ENCODE measurements at regions not wholly inside any gene's neighbourhood (a gene's known extent, or its start where the extent isn't known, plus 50 kb on each side); places are given as distances from the start of the nearest gene placed in this dataset.

- DNase-seq (ENCODE audit: low read depth, low spot score) (no peak), FAIRE-seq (no peak)
- H3K4me2 ChIP-seq (ENCODE audit: insufficient read depth, low read length) = no peak overlapping the region
- no peak overlapping the region for H3K4me3 ChIP-seq (replicated peaks in 1 of 3; ENCODE audit: insufficient read depth in 1 of 3, low read depth in 1 of 3, low read length in 3 of 3)
- BruUV-seq (replicated peaks) = no TSS peak
- no peaks in the 10 kb centered on the region for H3K9me1 ChIP-seq (replicated peaks; ENCODE audit: control insufficient read depth, extremely low read depth, insufficient read depth, low read length)
- intact Hi-C loops (cut with micrococcal nuclease) (no loop called here), dilution Hi-C loops (cut with MboI; ENCODE audit: extremely low pct_ligation_motif_present, low sequenced_read_pairs) (no loop called here)
- H3K9ac ChIP-seq (replicated peaks; ENCODE audit: extremely low read depth, insufficient read depth, low read length) = no peak overlapping the region
- no peaks in the 10 kb centered on the region for H3K9me3 ChIP-seq (replicated peaks; ENCODE audit: control insufficient read depth, insufficient read depth, low read length)
- no peak overlapping the region for H3K27ac ChIP-seq (ENCODE audit: insufficient read depth, low read depth, low read length)
- H3K4me1 ChIP-seq (ENCODE audit: control insufficient read depth, extremely low read depth, insufficient read depth, low read length) = no peaks in the 10 kb centered on the region
- CTCF ChIA-PET = interaction anchor here (1.8 kb wide), 1 partner anchor 12 kb away, joined by 7 read pairs; no protein-coding TSS in a partner anchor
- peaks cover 2 to 10% of the 10 kb centered on the region in 2 experiments for H3K27me3 ChIP-seq (ENCODE audit: control insufficient read depth in 2 of 2, insufficient read depth in 2 of 2, low read length in 2 of 2)
- no peaks in the 10 kb centered on the region for H3K79me2 ChIP-seq (ENCODE audit: control insufficient read depth, insufficient read depth, low read length)
- POLR2A ChIA-PET = no interaction called here
- H2AFZ ChIP-seq (ENCODE audit: low read depth, low read length) = no peak overlapping the region
- H3K36me3 ChIP-seq (ENCODE audit: control insufficient read depth in 2 of 2, extremely low read depth in 1 of 2, insufficient read depth in 2 of 2, low read length in 2 of 2) = no peaks in the 10 kb centered on the region
- TF ChIP-seq POLR2A (IDR thresholded peaks at IDR 0.05; ENCODE audit: low read depth, low read length) (no peak), CTCF (IDR thresholded peaks at IDR 0.05; ENCODE audit: extremely low read depth in 1 of 2, insufficient read depth in 1 of 2, low read depth in 1 of 2, low read length in 2 of 2) (no peak), EZH2 (IDR thresholded peaks at IDR 0.05; ENCODE audit: borderline replicate concordance, low read depth, low read length, severe bottlenecking) (no peak), POLR2AphosphoS5 (IDR thresholded peaks at IDR 0.05; ENCODE audit: insufficient read depth, low read depth, low read length) (no peak), MAX (IDR thresholded peaks at IDR 0.05; ENCODE audit: insufficient read depth, insufficient read length) (no peak), JUN (IDR thresholded peaks at IDR 0.05; ENCODE audit: borderline replicate concordance, insufficient read depth, insufficient read length, low read depth) (no peak), FOS (IDR thresholded peaks at IDR 0.05; ENCODE audit: borderline replicate concordance, insufficient read depth, low read length) (no peak), MYC (IDR thresholded peaks at IDR 0.05; ENCODE audit: low read depth, low read length) (no peak), GATA2 (IDR thresholded peaks at IDR 0.05; ENCODE audit: insufficient read depth, insufficient read length, low read depth, low read length) (no peak)
- H4K20me1 ChIP-seq (replicated peaks; ENCODE audit: control insufficient read depth, extremely low read depth, insufficient read depth, low read length) = no peaks in the 10 kb centered on the region
These were observed 232.2 kb downstream of the SETD4 start for GRCh38 chr21:35828161-35828560.

Data from endothelial cell of umbilical vein (primary cell).